Activated naive CD4-positive, alpha-beta T cell treated with anti-CD3 and anti-CD28 coated beads, Interleukin-2, amount 50 U/mL, for 24 hours (primary cell): ENCODE measurements at regions not wholly inside any gene's neighbourhood (a gene's known extent, or its start where the extent isn't known, plus 50 kb on each side); places are given as distances from the start of the nearest gene placed in this dataset.
"Not testable (repeated sequence)": the region's sequence is repeated elsewhere in the genome, so short reads cannot be mapped to it uniquely, and the experiment has no call there.

Experiments
- H3K27ac Mint-ChIP-seq: one replicate; pipeline ENCODE4 v1.8.0; 2021; ENCODE audit warnings: mild to moderate bottlenecking, mixed read lengths
- H3K27me3 Mint-ChIP-seq: one replicate; pipeline ENCODE4 v1.8.0; 2021; ENCODE audit warnings: mixed read lengths
- H3K36me3 Mint-ChIP-seq: one replicate; pipeline ENCODE4 v1.8.0; 2021; ENCODE audit warnings: mixed read lengths
- H3K4me1 Mint-ChIP-seq: one replicate; pipeline ENCODE4 v1.8.0; 2021; ENCODE audit warnings: mixed read lengths
- H3K4me3 Mint-ChIP-seq: one replicate; pipeline ENCODE4 v1.8.0; 2021; ENCODE audit warnings: mild to moderate bottlenecking, mixed read lengths
- H3K9me3 Mint-ChIP-seq: one replicate; pipeline ENCODE4 v1.8.0; 2021; ENCODE audit warnings: mixed read lengths

GRCh38 chr7:42742318-42742717, 169.6 kb downstream of the C7orf25 start:
- H3K36me3 Mint-ChIP-seq: no peaks in the 10 kb centered on the region
- H3K27me3 Mint-ChIP-seq: peaks cover 3% of the 10 kb centered on the region
- H3K4me1 Mint-ChIP-seq: no peaks in the 10 kb centered on the region
- no peaks in the 10 kb centered on the region for H3K9me3 Mint-ChIP-seq
- no peak overlapping the region for H3K27ac Mint-ChIP-seq
- no peak overlapping the region for H3K4me3 Mint-ChIP-seq

GRCh38 chr7:42740408-42740807, 171.5 kb downstream of the C7orf25 start:
- Mint-ChIP-seq H3K9me3 (no peaks in the 10 kb centered on the region), H3K4me1 (no peaks in the 10 kb centered on the region), H3K4me3 (no peak overlapping the region), H3K27me3 (no peaks in the 10 kb centered on the region), H3K27ac (no peak overlapping the region), H3K36me3 (no peaks in the 10 kb centered on the region)

- Mint-ChIP-seq H3K4me3 (no peak overlapping the region), H3K4me1 (no peaks in the 10 kb centered on the region), H3K9me3 (no peaks in the 10 kb centered on the region), H3K36me3 (no peaks in the 10 kb centered on the region), H3K27me3 (no peaks in the 10 kb centered on the region), H3K27ac (no peak overlapping the region)
Observed at GRCh38 chr7:42739638-42740037, 172.2 kb downstream of the C7orf25 start.

- no peaks in the 10 kb centered on the region for H3K36me3 Mint-ChIP-seq
- no peaks in the 10 kb centered on the region for H3K9me3 Mint-ChIP-seq
- no peaks in the 10 kb centered on the region for H3K27me3 Mint-ChIP-seq
- no peaks in the 10 kb centered on the region for H3K4me1 Mint-ChIP-seq
- H3K4me3 Mint-ChIP-seq: no peak overlapping the region
- H3K27ac Mint-ChIP-seq: no peak overlapping the region
Observed at GRCh38 chr7:42736931-42737330, 174.9 kb downstream of the C7orf25 start.

- H3K27ac Mint-ChIP-seq: no peak overlapping the region
- H3K4me1 Mint-ChIP-seq: no peaks in the 10 kb centered on the region
- no peaks in the 10 kb centered on the region for H3K27me3 Mint-ChIP-seq
- no peak overlapping the region for H3K4me3 Mint-ChIP-seq
- H3K9me3 Mint-ChIP-seq: no peaks in the 10 kb centered on the region
- no peaks in the 10 kb centered on the region for H3K36me3 Mint-ChIP-seq
Observed at GRCh38 chr7:42735081-42735480, 176.8 kb downstream of the C7orf25 start.

GRCh38 chr7:42734568-42734967, 177.3 kb downstream of the C7orf25 start:
- no peak overlapping the region for H3K27ac Mint-ChIP-seq
- H3K9me3 Mint-ChIP-seq: no peaks in the 10 kb centered on the region
- H3K4me1 Mint-ChIP-seq: no peaks in the 10 kb centered on the region

GRCh38 chr7:42733040-42733439, 178.8 kb downstream of the C7orf25 start:
- Mint-ChIP-seq H3K27ac (no peak overlapping the region), H3K27me3 (no peaks in the 10 kb centered on the region), H3K4me3 (no peak overlapping the region), H3K4me1 (no peaks in the 10 kb centered on the region), H3K36me3 (no peaks in the 10 kb centered on the region), H3K9me3 (no peaks in the 10 kb centered on the region)

More at GRCh38 chr7:42734568-42734967, 177.3 kb downstream of the C7orf25 start:
- Mint-ChIP-seq H3K27me3 (no peaks in the 10 kb centered on the region), H3K36me3 (no peaks in the 10 kb centered on the region), H3K4me3 (no peak overlapping the region)

- no peak overlapping the region for H3K4me3 Mint-ChIP-seq
- no peak overlapping the region for H3K27ac Mint-ChIP-seq
- H3K9me3 Mint-ChIP-seq: no peaks in the 10 kb centered on the region
- H3K4me1 Mint-ChIP-seq: no peaks in the 10 kb centered on the region
- no peaks in the 10 kb centered on the region for H3K36me3 Mint-ChIP-seq
- H3K27me3 Mint-ChIP-seq: no peaks in the 10 kb centered on the region
Observed at GRCh38 chr7:42730586-42730985, 181.3 kb downstream of the C7orf25 start.

GRCh38 chr7:42729053-42729765, 182.7 kb downstream of the C7orf25 start:
- Mint-ChIP-seq H3K4me3 (no peak overlapping the region), H3K27ac (no peak overlapping the region), H3K36me3 (no peaks in the 10 kb centered on the region), H3K9me3 (no peaks in the 10 kb centered on the region), H3K4me1 (no peaks in the 10 kb centered on the region), H3K27me3 (peaks cover 1% of the 10 kb centered on the region)

- H3K9me3 Mint-ChIP-seq: no peaks in the 10 kb centered on the region
- no peak overlapping the region for H3K4me3 Mint-ChIP-seq
- H3K4me1 Mint-ChIP-seq: no peaks in the 10 kb centered on the region
- no peaks in the 10 kb centered on the region for H3K36me3 Mint-ChIP-seq
- peaks cover 1% of the 10 kb centered on the region for H3K27me3 Mint-ChIP-seq
- H3K27ac Mint-ChIP-seq: no peak overlapping the region
Observed at GRCh38 chr7:42727451-42727850, 184.4 kb downstream of the C7orf25 start.

- Mint-ChIP-seq H3K9me3 (no peaks in the 10 kb centered on the region), H3K4me1 (no peaks in the 10 kb centered on the region), H3K4me3 (no peak overlapping the region), H3K36me3 (no peaks in the 10 kb centered on the region), H3K27ac (no peak overlapping the region), H3K27me3 (peaks cover 1% of the 10 kb centered on the region)
Observed at GRCh38 chr7:42726066-42726785, 185.6 kb downstream of the C7orf25 start.

GRCh38 chr7:42722716-42723115, 189.2 kb downstream of the C7orf25 start:
- no peaks in the 10 kb centered on the region for H3K4me1 Mint-ChIP-seq
- H3K9me3 Mint-ChIP-seq: peaks cover 2% of the 10 kb centered on the region
- no peak overlapping the region for H3K27ac Mint-ChIP-seq
- H3K36me3 Mint-ChIP-seq: no peaks in the 10 kb centered on the region
- peaks cover 2% of the 10 kb centered on the region for H3K27me3 Mint-ChIP-seq
- no peak overlapping the region for H3K4me3 Mint-ChIP-seq

GRCh38 chr7:42722198-42722597, 189.7 kb downstream of the C7orf25 start:
- Mint-ChIP-seq H3K4me3 (no peak overlapping the region), H3K27me3 (peaks cover 4% of the 10 kb centered on the region), H3K4me1 (no peaks in the 10 kb centered on the region), H3K36me3 (no peaks in the 10 kb centered on the region), H3K9me3 (peaks cover 5% of the 10 kb centered on the region), H3K27ac (no peak overlapping the region)

GRCh38 chr7:42720991-42721796, 190.7 kb downstream of the C7orf25 start:
- no peaks in the 10 kb centered on the region for H3K4me1 Mint-ChIP-seq
- no peak overlapping the region for H3K4me3 Mint-ChIP-seq
- H3K9me3 Mint-ChIP-seq: peaks cover 5% of the 10 kb centered on the region
- peaks cover 7% of the 10 kb centered on the region for H3K27me3 Mint-ChIP-seq
- no peak overlapping the region for H3K27ac Mint-ChIP-seq
- no peaks in the 10 kb centered on the region for H3K36me3 Mint-ChIP-seq

- Mint-ChIP-seq H3K36me3 (no peaks in the 10 kb centered on the region), H3K27me3 (peaks cover 6% of the 10 kb centered on the region), H3K4me3 (no peak overlapping the region), H3K4me1 (no peaks in the 10 kb centered on the region), H3K27ac (no peak overlapping the region), H3K9me3 (peaks cover 5% of the 10 kb centered on the region)
Observed at GRCh38 chr7:42720012-42720411, 191.9 kb downstream of the C7orf25 start.

- not testable (repeated sequence) for H3K27me3 Mint-ChIP-seq, H3K4me3 Mint-ChIP-seq, H3K9me3 Mint-ChIP-seq, H3K4me1 Mint-ChIP-seq, H3K36me3 Mint-ChIP-seq, H3K27ac Mint-ChIP-seq
Observed at GRCh38 chr7:42718466-42718865, 193.4 kb downstream of the C7orf25 start.
